LHCN-M2 (cell line): ENCODE measurements at regions not wholly inside any gene's neighbourhood (a gene's known extent, or its start where the extent isn't known, plus 50 kb on each side); places are given as distances from the start of the nearest gene placed in this dataset.
"Not testable (repeated sequence)": the region's sequence is repeated elsewhere in the genome, so short reads cannot be mapped to it uniquely, and the experiment has no call there.

Experiments
- DNase-seq: peaks from one replicate; pipeline ENCODE4 v3.0.0-alpha.2; 2012; ENCODE audit warnings: low read depth

- no peak for DNase-seq
These were observed 90.1 kb upstream of the LYSMD4 start for GRCh38 chr15:99823346-99823745.

- no peak for DNase-seq
These were observed 86.9 kb upstream of the LYSMD4 start for GRCh38 chr15:99819981-99820718.

- DNase-seq: no peak
These were observed 85.6 kb upstream of the LYSMD4 start for GRCh38 chr15:99818872-99819271.

- DNase-seq: not testable (repeated sequence)
These were observed 83.6 kb upstream of the LYSMD4 start for GRCh38 chr15:99816862-99817261.

GRCh38 chr15:99810663-99811062 lies 77.4 kb upstream of the LYSMD4 start:
- DNase-seq: not testable (repeated sequence)

- DNase-seq: not testable (repeated sequence)
These were observed 66.6 kb upstream of the LYSMD4 start for GRCh38 chr15:99799854-99800250.

GRCh38 chr15:99799182-99799853 lies 66.1 kb upstream of the LYSMD4 start:
- DNase-seq: not testable (repeated sequence)

GRCh38 chr15:99796940-99797870 lies 64.0 kb upstream of the LYSMD4 start:
- DNase-seq: not testable (repeated sequence)

GRCh38 chr15:99791881-99792807 lies 58.9 kb upstream of the LYSMD4 start:
- DNase-seq: peak; percentile 9

- peak; percentile 9 for DNase-seq
These were observed 57.5 kb upstream of the LYSMD4 start for GRCh38 chr15:99790751-99791150.

- DNase-seq: no peak
These were observed 54.9 kb upstream of the LYSMD4 start for GRCh38 chr15:99788156-99788555.

- DNase-seq: not testable (repeated sequence)
These were observed 51.6 kb upstream of the LYSMD4 start for GRCh38 chr15:99784800-99785199.

- DNase-seq: not testable (repeated sequence)
These were observed 50.8 kb upstream of the LYSMD4 start for GRCh38 chr15:99783918-99784619.
